Activated T-helper 9 cell treated with anti-CD3 and anti-CD28 coated beads, Interleukin-2, amount 50 U/mL, for 16 hours (primary cell): ENCODE measurements at regions not wholly inside any gene's neighbourhood (a gene's known extent, or its start where the extent isn't known, plus 50 kb on each side); places are given as distances from the start of the nearest gene placed in this dataset.

ENCODE experiments used
- DNase-seq: peaks from one replicate; pipeline ENCODE4 v3.0.0-alpha.2; 2020; ENCODE audit warnings: low read depth

GRCh38 chr6:113375950-113376846, 480.9 kb upstream of the MARCKS start:
- no peak for DNase-seq

DNA sequence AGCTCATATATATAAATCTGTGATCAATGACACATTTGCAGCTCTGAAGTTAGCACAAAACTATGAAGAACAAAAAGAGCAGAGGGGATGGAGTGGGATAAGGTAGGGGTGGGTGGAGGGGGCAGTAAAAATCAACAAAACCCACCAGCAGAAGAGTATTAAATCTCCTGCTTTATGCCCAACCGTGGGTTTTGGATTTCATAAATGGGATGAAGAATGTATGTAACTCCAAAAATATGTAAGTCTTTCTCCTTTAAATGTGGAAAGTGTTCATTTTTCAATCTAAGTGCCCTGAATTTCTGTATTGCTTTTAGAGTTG, 480.3 kb upstream of the MARCKS start:
- DNase-seq: no peak

DNA sequence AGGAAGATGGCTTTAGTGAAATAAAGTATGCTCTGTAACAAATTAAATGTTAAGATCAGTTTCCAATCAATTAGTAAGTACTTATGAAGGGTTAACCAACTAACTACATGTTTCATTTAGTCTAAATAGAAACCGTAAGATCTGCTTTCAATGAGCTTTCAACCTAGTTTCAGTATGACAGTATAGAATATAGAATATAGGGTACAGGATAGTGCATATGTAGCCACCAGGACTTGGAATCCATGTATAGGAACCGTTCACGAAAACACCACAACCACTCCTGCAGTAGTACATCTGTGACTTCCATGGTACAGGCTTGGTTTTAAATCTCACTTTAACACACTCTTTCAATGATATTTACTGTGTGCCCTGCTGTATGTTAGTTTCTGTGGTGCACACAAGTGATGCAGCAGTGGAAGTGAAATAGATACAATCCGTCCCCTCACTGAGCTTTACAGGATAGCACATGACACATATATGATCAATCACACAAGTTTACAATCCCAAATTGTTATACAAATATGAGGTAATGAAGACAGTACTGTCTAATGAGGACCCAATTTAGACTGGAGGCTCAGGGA, 479.7 kb upstream of the MARCKS start:
- DNase-seq: no peak

GRCh38 chr6:113380591-113380990, 476.6 kb upstream of the MARCKS start:
- no peak for DNase-seq

DNA sequence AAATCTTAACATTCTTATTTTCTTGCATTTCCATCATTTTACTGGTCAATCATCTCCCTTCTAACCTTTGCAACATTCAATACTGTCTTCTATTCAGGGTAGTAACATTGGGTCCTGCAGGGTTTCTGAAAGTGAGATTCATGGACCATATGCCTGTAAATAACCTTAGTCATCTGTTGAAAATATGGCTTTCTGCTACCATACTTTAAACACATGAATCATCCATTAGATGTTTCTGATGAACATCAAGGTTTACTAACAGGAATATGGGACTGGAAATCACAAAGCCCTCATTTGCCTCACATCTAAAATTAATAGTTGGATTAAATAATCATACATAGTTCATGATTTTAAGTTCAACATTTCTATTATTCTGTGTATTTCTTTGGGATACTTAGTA, 475.9 kb upstream of the MARCKS start:
- DNase-seq: no peak

- DNase-seq: no peak
These were observed 475.2 kb upstream of the MARCKS start for GRCh38 chr6:113381959-113382358.

DNA sequence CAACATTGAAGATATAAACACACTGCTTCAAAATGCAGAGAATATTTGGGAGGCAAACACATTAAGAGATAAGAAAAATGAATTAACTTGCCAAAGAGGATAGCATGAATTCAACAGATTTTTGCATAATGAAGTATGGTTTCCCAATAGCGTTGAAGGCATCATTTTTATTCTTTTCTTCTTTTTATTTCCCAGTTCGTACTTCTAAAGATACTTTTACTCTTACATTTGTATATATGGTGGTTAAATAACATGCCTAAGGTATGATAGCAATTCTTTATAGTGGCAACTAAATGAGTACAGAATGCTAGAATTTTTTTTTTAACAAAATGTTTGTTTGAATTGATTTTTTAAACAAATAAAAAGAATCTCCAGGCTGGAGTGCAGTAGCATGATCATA, 473.4 kb upstream of the MARCKS start:
- no peak for DNase-seq

- DNase-seq: no peak
These were observed 472.1 kb upstream of the MARCKS start for GRCh38 chr6:113385020-113385431.

- DNase-seq: no peak
These were observed 468.1 kb upstream of the MARCKS start for GRCh38 chr6:113388996-113389395.

GRCh38 chr6:113392551-113393055, 464.5 kb upstream of the MARCKS start:
- no peak for DNase-seq

DNA sequence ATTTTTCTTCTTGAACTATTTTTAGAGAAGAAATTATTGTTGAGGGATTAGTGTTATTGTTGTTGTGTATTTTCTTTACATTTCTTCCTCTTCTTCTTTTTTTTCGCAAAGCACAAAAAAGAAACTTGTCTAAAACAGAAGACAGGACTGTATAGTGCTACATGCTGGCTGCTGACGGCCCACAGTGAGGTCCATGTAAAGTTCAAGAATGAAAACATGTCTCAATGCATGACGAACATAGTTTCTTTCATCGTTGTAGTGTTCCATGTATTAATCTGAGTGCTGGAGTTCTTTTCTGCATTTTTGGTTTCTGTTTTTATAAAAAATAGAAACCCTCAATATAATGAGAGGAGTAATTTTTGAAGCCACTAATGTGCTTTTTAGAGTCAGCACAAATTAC, 462.9 kb upstream of the MARCKS start:
- no peak for DNase-seq

DNA sequence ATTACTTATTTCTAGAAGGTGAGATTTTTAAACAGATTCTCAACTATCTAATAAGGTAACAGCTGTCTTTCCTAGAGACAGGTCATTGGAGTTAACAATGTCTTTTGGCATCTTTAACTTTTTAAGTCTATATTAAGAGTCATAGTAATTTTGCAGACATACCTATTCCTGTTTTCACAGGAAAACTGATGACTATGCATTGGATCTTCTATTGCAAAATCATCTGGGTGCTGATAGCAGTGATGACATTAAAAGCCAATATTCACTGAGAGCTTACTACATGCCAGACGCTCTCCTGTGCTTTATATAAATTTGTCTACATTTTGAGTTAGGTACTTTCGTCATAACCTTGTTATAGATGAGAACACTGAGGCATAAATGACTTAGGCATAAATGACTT, 462.4 kb upstream of the MARCKS start:
- no peak for DNase-seq

DNA sequence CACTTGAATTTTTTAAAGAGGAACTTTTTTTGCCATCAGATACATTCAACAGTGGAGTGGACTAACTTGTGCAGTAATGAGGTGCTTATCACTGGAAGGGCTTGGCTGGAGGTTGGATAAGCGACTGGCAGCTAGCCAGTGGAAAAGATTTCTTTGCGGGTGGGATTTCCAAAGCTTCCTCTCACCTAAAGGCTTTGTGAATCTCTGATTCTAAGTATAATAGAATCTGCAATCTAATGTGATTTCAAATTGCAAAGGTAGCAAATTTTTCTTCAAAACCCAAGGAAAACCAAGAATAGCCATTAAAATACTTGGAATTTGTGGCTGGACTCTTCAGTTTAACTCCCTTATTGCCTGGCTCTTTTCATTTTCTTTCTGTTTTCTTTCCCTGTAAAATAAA, 460.4 kb upstream of the MARCKS start:
- DNase-seq: no peak

DNA sequence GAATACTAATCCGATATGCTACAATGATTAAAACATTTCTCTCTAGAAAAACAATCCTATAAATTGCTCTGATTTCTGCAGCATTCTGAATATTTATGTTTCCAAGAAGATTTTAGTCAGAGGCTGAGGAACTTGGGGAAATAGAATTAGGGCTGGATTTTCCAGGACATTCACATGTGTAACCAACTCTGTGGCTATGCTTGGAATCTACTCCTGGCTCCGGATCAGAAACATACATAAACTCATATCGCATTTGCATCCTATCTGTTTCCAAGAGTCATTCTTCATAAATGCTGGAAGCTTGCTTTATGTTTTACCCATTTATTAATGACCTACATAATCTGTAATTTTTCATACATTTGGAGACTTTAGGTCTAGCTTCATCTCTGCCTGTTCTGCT, 459.9 kb upstream of the MARCKS start:
- no peak for DNase-seq

- no peak for DNase-seq
These were observed 455.9 kb upstream of the MARCKS start for GRCh38 chr6:113401231-113401630.

DNA sequence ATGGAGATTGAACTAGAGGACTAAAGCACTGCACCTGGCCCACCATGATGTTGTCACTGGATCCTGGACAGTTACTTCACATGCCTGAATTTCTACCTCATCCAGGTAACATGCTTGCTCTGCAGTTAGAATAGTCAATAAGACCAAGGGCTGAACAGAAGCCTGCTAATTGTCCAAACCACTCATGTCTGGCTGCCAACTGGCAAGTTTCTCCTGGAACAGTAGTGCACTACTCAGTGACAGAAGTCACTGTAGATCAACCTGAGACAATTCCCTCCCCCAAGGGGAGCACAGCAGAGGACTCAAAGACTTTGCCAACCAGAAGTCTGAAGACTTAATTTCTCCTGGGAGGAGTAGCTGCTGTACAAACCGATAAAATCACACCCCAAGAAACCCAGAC, 454.6 kb upstream of the MARCKS start:
- DNase-seq: no peak

DNA sequence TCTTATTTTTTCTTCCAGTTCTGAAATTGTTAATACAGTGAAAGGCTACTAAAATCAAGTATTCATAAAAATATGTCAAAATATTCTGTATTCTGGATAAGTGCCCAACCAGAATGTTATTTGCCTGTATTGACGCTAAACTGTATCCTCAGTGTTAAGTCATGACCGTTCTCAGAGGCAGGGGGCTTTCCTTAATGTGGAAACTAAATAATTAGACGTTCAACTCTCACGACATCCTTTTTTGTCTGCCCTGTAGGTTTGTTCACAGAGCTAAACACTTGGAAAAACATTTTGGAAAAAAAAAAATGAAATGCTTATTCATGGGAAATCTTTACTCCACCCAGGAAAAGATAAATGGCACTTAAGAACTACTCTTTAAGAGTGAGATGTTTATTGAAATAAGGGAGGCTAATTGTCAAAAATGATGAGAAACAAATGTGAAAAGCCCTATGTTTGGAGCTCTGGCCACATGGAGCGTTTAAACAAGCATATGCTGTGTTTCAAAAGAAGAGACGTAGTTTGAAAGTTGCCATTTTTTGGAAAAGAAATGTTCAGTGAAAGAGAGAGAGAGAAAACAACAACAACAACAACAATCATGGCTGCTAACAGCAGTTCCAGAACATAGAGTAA, 453.1 kb upstream of the MARCKS start:
- DNase-seq: no peak

DNA sequence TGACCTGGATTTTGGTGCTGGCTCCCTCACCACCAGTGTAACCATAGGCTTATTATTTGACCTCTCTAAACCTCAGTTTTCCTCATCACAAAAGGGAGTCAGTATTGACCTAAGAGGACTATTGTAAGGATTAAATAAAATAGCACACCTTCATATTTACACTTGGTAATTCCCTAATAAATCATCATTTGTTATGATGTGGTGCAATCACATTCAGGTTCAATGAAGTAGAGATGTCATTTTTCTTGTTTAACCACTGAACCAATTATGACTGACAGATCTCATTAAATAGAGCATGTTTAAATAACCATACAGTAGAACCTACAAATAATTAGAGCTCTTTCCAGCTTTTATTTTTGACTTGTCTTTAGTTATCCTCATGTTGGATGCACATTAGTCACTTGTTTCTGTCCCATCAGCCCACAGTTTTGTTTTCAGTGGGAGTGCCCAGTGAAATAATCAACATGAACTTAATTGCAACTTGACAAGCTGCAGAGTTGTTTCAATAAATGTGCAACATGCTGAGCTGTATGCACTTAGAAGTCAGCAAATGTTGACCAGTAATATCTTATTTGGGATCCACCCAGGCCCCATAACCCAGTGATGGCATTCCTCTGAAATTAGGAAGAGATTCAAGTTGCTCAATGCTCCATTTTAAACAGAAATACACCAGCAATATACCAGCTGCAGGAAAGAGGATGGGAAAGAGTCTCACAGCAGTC, 451.7 kb upstream of the MARCKS start:
- DNase-seq: no peak

- no peak for DNase-seq
These were observed 451.0 kb upstream of the MARCKS start for GRCh38 chr6:113406048-113406695.

DNA sequence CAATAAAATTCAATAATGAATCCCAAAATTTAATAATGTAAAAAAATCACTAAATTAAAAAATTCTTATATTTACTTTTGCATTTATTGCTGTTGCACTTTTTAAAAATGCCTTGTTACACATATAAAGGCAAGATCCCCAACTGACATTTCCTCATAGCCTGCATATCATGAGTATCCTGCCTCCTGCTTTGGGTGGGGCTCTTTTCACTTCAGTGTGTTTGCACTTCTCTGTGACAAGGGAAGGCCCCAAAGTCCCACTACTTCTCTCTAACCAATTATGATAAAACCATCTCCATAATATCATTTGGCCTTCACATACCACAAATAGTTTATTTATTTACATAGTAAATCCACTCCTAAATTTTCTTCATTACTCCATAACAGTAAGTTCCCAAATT, 446.1 kb upstream of the MARCKS start:
- no peak for DNase-seq

GRCh38 chr6:113412589-113413357, 444.4 kb upstream of the MARCKS start:
- DNase-seq: no peak
